Body of pancreas (tissue), 4 donors: ENCODE measurements at regions not wholly inside any gene's neighbourhood (a gene's known extent, or its start where the extent isn't known, plus 50 kb on each side); places are given as distances from the start of the nearest gene placed in this dataset.

Source experiments
- ATAC-seq: fragments of 150-250 bp; one replicate; pipeline ENCODE4 v1.9.1; 2016
- DNase-seq, 4 donors: peaks; one replicate each; pipeline ENCODE4 v3.0.0-alpha.2; 2019
- H3K27ac ChIP-seq, 4 donors: fragments of 200-600 bp; sonication (generic); 1 replicate in 3 of 4; 2 replicates in 1 of 4; pipeline versions ENCODE4 v1.5.1 to v1.6.1; 2016 to 2019; ENCODE audit warnings: mild to moderate bottlenecking in 1 of 4, mixed read lengths in 1 of 4, moderate library complexity in 1 of 4
- H3K27me3 ChIP-seq, 2 donors: fragments of 200-600 bp; sonication (generic); one replicate each; pipeline ENCODE4 v1.6.0; 2016; ENCODE audit warnings: mild to moderate bottlenecking in 1 of 2
- H3K36me3 ChIP-seq, 2 donors: fragments of 200-600 bp; sonication (generic); replicated peaks in 1 of 2; 2 replicates each; pipeline ENCODE4 v1.5.1; 2016; ENCODE audit warnings: low read depth in 2 of 2; ENCODE audit not compliant: insufficient read depth in 1 of 2
- H3K4me1 ChIP-seq: fragments of 200-600 bp; sonication (generic); one replicate; pipeline ENCODE4 v1.6.0; 2016
- H3K4me3 ChIP-seq, 2 donors: fragments of 200-600 bp; sonication (generic); 1 replicate in 1 of 2; 2 replicates in 1 of 2; pipeline ENCODE4 v1.5.1; 2016 to 2019
- H3K9me3 ChIP-seq, 3 donors: fragments of 200-600 bp; sonication (generic); 1 replicate in 2 of 3; 2 replicates in 1 of 3; pipeline ENCODE4 v1.5.1; 2016
- CTCF ChIP-seq, 7 experiments: fragments of 450-650 bp in 4 of 7; fragments of 200-600 bp in 3 of 7; sonication (generic) in 3 of 7; IDR thresholded peaks; one replicate each; pipeline ENCODE4 v1.5.1; 2016 to 2019; ENCODE audit warnings: antibody characterized with exemption in 7 of 7
- POLR2A ChIP-seq, 3 donors: fragments of 450-650 bp; IDR thresholded peaks; one replicate each; pipeline ENCODE4 v1.6.1; 2016; ENCODE audit warnings: antibody characterized with exemption in 3 of 3, mild to moderate bottlenecking in 2 of 3
- WGBS, 2 donors: methylation state at CpG; one replicate each; pipeline ENCODE4 v1.1.5; 2017; 5-methylcytosine and 5-hydroxymethylcytosine counted together
- intact Hi-C: fragments of 100-400 bp; cut with DNase I; formaldehyde crosslinking; loops from one replicate; pipeline ENCODE4 v1.15.1; 2023

GRCh38 chr4:36461344-36461743 lies 179.9 kb downstream of the DTHD1 start:
- 45 to 63% methylated on average over 4 of the region's 4 CpGs for WGBS, 2 donors
- no peak overlapping the region for H3K27ac ChIP-seq
- intact Hi-C loops, result no loop called here

DNA sequence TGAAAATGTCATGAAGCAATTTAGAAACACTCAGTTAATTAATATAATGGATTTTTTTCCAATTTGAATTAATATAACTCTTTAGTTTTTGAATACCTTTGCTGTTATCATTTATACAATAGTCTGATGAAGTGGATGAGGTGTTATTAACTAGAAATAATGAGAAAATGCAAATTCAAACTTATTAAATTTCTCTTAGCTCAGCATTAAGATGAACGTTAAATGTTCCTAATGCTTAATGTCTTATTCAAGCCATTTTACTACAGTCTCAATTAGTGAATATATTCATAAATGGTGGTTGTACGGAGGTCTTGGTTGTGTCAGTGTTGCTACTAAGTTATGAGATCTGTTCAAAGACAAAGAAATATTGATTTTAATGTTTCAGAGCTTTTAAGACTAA lies 186.3 kb downstream of the DTHD1 start:
- TF ChIP-seq POLR2A (IDR thresholded peaks at IDR 0.05), result no peak
- Histone ChIP-seq H3K27ac (no peak overlapping the region), H3K4me1 (no peaks in the 10 kb centered on the region), H3K36me3 (no peaks in the 10 kb centered on the region), H3K9me3 (no peaks in the 10 kb centered on the region), H3K4me3 (no peak overlapping the region), H3K27me3 (no peaks in the 10 kb centered on the region)
- intact Hi-C loops, result no loop called here
- DNase-seq (no peak), ATAC-seq (no peak)
- 35 to 53% methylated on average over 2 of the region's 2 CpGs for WGBS, 2 donors

More at GRCh38 chr4:36461344-36461743, 179.9 kb downstream of the DTHD1 start:
- TF ChIP-seq POLR2A (IDR thresholded peaks at IDR 0.05), result no peak
- no peak for TF ChIP-seq CTCF (IDR thresholded peaks at IDR 0.05)
- Histone ChIP-seq H3K36me3 (no peaks in the 10 kb centered on the region), H3K4me3 (no peak overlapping the region), H3K9me3 (no peaks in the 10 kb centered on the region), H3K4me1 (no peaks in the 10 kb centered on the region), H3K27me3 (no peaks in the 10 kb centered on the region)
- DNase-seq (no peak), ATAC-seq (no peak)

DNA sequence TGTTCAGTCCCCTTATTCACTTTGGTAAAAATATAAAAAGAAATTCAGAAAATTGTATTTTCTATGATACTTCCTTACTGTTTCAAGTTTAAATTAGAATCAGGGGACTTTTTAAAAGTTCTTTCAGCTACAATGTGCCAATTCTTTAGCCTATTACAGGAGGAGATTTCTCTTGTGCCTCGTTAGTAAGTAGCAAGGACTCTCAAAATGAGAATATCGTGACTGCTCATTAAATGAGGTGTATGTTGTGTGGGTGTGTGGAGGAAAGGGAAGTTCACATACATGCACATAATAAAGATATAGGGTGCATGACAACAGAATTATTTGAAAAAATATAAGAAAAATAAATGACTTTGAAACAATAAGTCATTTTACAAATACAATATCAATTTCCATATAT lies 190.5 kb downstream of the DTHD1 start:
- 62 to 64% methylated on average over 2 of the region's 2 CpGs for WGBS, 2 donors
- H3K4me1 ChIP-seq, result no peaks in the 10 kb centered on the region
- intact Hi-C loops, result no loop called here
- H3K36me3 ChIP-seq, result no peaks in the 10 kb centered on the region
- H3K27ac ChIP-seq, result no peak overlapping the region
- no peak for TF ChIP-seq POLR2A (IDR thresholded peaks at IDR 0.05)
- TF ChIP-seq CTCF (IDR thresholded peaks at IDR 0.05), result no peak
- no peak overlapping the region for H3K4me3 ChIP-seq
- ATAC-seq (no peak), DNase-seq (no peak)
- H3K27me3 ChIP-seq, result no peaks in the 10 kb centered on the region
- no peaks in the 10 kb centered on the region for H3K9me3 ChIP-seq

GRCh38 chr4:36476135-36476534 lies 194.7 kb downstream of the DTHD1 start:
- ATAC-seq (no peak), DNase-seq (no peak)
- Histone ChIP-seq H3K27me3 (no peaks in the 10 kb centered on the region), H3K27ac (no peak overlapping the region), H3K9me3 (no peaks in the 10 kb centered on the region), H3K4me3 (no peak overlapping the region), H3K4me1 (no peaks in the 10 kb centered on the region), H3K36me3 (no peaks in the 10 kb centered on the region)
- WGBS, 2 donors, result 72 to 82% methylated on average over 4 of the region's 4 CpGs
- intact Hi-C loops, result no loop called here
- TF ChIP-seq POLR2A (IDR thresholded peaks at IDR 0.05) (no peak), CTCF (IDR thresholded peaks at IDR 0.05) (no peak)

DNA sequence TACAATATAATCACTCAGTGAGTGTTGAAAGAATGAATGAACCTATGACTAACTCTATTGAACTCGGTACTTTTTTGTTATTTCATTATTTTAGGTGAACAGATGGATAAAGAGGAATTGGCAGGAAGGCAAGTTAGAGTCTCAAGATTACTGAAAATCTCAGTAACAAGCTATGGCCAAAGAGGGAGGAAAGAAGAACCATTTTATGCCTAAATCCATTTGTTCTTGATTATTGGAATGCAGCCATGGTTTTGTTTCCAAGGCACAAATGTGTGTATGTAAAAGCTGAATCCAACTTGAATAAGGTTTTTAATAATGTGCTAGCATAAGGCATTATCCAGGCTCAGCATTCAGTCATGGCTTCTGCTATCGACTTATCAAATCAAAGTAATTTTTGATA lies 196.4 kb downstream of the DTHD1 start:
- Histone ChIP-seq H3K36me3 (no peaks in the 10 kb centered on the region), H3K27me3 (no peaks in the 10 kb centered on the region), H3K9me3 (no peaks in the 10 kb centered on the region), H3K27ac (no peak overlapping the region), H3K4me3 (no peak overlapping the region), H3K4me1 (no peaks in the 10 kb centered on the region)
- DNase-seq, result no peak
- ATAC-seq, result no peak
- no peak for TF ChIP-seq POLR2A (IDR thresholded peaks at IDR 0.05)
- TF ChIP-seq CTCF (IDR thresholded peaks at IDR 0.05), result no peak
- intact Hi-C loops, result no loop called here
- 60 to 73% methylated on average over 2 of the region's 2 CpGs for WGBS, 2 donors
